GM23338 (cell line): ENCODE measurements at regions not wholly inside any gene's neighbourhood (a gene's known extent, or its start where the extent isn't known, plus 50 kb on each side); places are given as distances from the start of the nearest gene placed in this dataset.

Experiments used
- ATAC-seq: fragments of 200-7000 bp; cut with Tn5 transposase; 3 replicates; pipeline ENCODE4 v1.9.1; 2020
- DNase-seq: peaks from one replicate; pipeline ENCODE4 v3.0.0-alpha.2; 2015; ENCODE audit warnings: low spot score
- H2AFZ ChIP-seq: fragments of 200-600 bp; sonication (generic); 2 replicates; pipeline ENCODE4 v1.8.0; 2016; ENCODE audit warnings: antibody characterized with exemption, mild to moderate bottlenecking, moderate library complexity
- H3F3A ChIP-seq: fragments of 200-600 bp; sonication (generic); replicated peaks from 2 replicates; pipeline ENCODE4 v1.8.0; 2017; ENCODE audit warnings: antibody characterized with exemption, mixed run types, low read depth
- H3K27ac ChIP-seq: fragments of 200-600 bp; sonication (generic); 2 replicates; pipeline ENCODE4 v1.6.1; 2016; ENCODE audit warnings: low read depth
- H3K27me3 ChIP-seq: fragments of 200-600 bp; sonication (generic); 2 replicates; pipeline ENCODE4 v1.8.0; 2016; ENCODE audit warnings: mild to moderate bottlenecking, mixed run types, moderate library complexity; ENCODE audit not compliant: insufficient read depth
- H3K36me3 ChIP-seq: fragments of 200-600 bp; sonication (generic); 2 replicates; pipeline ENCODE4 v1.8.0; 2016; ENCODE audit warnings: mild to moderate bottlenecking; ENCODE audit not compliant: insufficient read depth
- H3K4me1 ChIP-seq: fragments of 200-600 bp; sonication (generic); 2 replicates; pipeline ENCODE4 v1.8.0; 2016; ENCODE audit warnings: mild to moderate bottlenecking, moderate library complexity; ENCODE audit not compliant: insufficient read depth
- H3K4me2 ChIP-seq: fragments of 200-600 bp; sonication (generic); 2 replicates; pipeline ENCODE4 v1.7.1; 2017; ENCODE audit warnings: mixed run types
- H3K4me3 ChIP-seq: fragments of 200-600 bp; sonication (generic); 2 replicates; pipeline ENCODE4 v1.6.1; 2016; ENCODE audit warnings: mixed run types
- H3K79me2 ChIP-seq: fragments of 200-600 bp; sonication (generic); replicated peaks from 2 replicates; pipeline ENCODE4 v1.8.0; 2017; ENCODE audit warnings: mild to moderate bottlenecking; ENCODE audit not compliant: insufficient read depth
- H3K9me2 ChIP-seq: fragments of 200-600 bp; sonication (generic); 2 replicates; pipeline ENCODE4 v1.8.0; 2017; ENCODE audit not compliant: insufficient read depth
- H4K20me1 ChIP-seq: fragments of 200-600 bp; sonication (generic); replicated peaks from 2 replicates; pipeline ENCODE4 v1.8.0; 2017; ENCODE audit warnings: mild to moderate bottlenecking; ENCODE audit not compliant: insufficient read depth
- H3K27ac Mint-ChIP-seq: 2 replicates; pipeline ENCODE4 v1.8.0; 2020; ENCODE audit warnings: inconsistent platforms, mild to moderate bottlenecking, moderate library complexity, mixed read lengths
- H3K27me3 Mint-ChIP-seq: 3 replicates; pipeline ENCODE4 v1.8.0; 2022; ENCODE audit warnings: low read depth, mild to moderate bottlenecking, moderate library complexity, mixed read lengths, inconsistent platforms; ENCODE audit not compliant: insufficient read depth, poor library complexity
- H3K36me3 Mint-ChIP-seq: 3 replicates; pipeline ENCODE4 v1.8.0; 2021; ENCODE audit warnings: low read depth, mild to moderate bottlenecking, inconsistent platforms, moderate library complexity, mixed read lengths
- H3K4me1 Mint-ChIP-seq: 3 replicates; pipeline ENCODE4 v1.8.0; 2020; ENCODE audit warnings: mild to moderate bottlenecking, inconsistent platforms, mixed read lengths
- H3K4me3 Mint-ChIP-seq: 3 replicates; pipeline ENCODE4 v1.8.0; 2021; ENCODE audit warnings: moderate library complexity, mild to moderate bottlenecking, inconsistent platforms, mixed read lengths
- H3K9me3 Mint-ChIP-seq: 3 replicates; pipeline ENCODE4 v1.8.0; 2020; ENCODE audit warnings: moderate library complexity, mild to moderate bottlenecking, inconsistent platforms, mixed read lengths
- CREB1 ChIP-seq: fragments of 250-450 bp; sonication (Bioruptor Pico); IDR thresholded peaks from 2 replicates; pipeline ENCODE4 v1.5.0; 2020; ENCODE audit warnings: low read depth, mild to moderate bottlenecking, moderate library complexity
- EZH2 ChIP-seq: fragments of 200-600 bp; sonication (generic); IDR thresholded peaks from one replicate; pipeline ENCODE4 v1.8.0; 2017; ENCODE audit warnings: antibody characterized with exemption, mild to moderate bottlenecking, low read depth; ENCODE audit not compliant: unreplicated experiment
- EZH2phosphoT487 ChIP-seq: fragments of 200-600 bp; sonication (generic); IDR thresholded peaks from one replicate; pipeline ENCODE4 v1.8.1; 2018; ENCODE audit warnings: antibody characterized with exemption; ENCODE audit not compliant: unreplicated experiment
- JUNB ChIP-seq: IDR thresholded peaks from one replicate; pipeline ENCODE4 v1.6.1; 2016; ENCODE audit warnings: antibody characterized with exemption; ENCODE audit not compliant: unreplicated experiment
- NANOG ChIP-seq: IDR thresholded peaks from 2 replicates; pipeline ENCODE4 v1.6.1; 2016; ENCODE audit warnings: antibody characterized with exemption, borderline replicate concordance
- POLR2AphosphoS5 ChIP-seq: IDR thresholded peaks from 2 replicates; pipeline ENCODE4 v1.6.1; 2016; ENCODE audit warnings: antibody characterized with exemption, low read depth
- STAT1 ChIP-seq: IDR thresholded peaks from one replicate; pipeline ENCODE4 v1.6.1; 2016; ENCODE audit warnings: antibody characterized with exemption; ENCODE audit not compliant: unreplicated experiment
- ZNF114 ChIP-seq: fragments of 250-450 bp; sonication (Bioruptor Pico); IDR thresholded peaks from 2 replicates; pipeline ENCODE4 v1.5.0; 2020; ENCODE audit warnings: mild to moderate bottlenecking, moderate library complexity
- ZNF331 ChIP-seq: fragments of 250-450 bp; sonication (Bioruptor Pico); IDR thresholded peaks from 2 replicates; pipeline ENCODE4 v1.5.0; 2020; ENCODE audit warnings: low read depth, mild to moderate bottlenecking, moderate library complexity
- TF ChIP-seq, protein P1 (sequence below): IDR thresholded peaks from 2 replicates; pipeline ENCODE4 v1.6.1; 2016; ENCODE audit warnings: antibody characterized with exemption
- TF ChIP-seq, protein P2 (sequence below), 2 experiments: fragments of 200-600 bp in 1 of 2; sonication (generic) in 1 of 2; conservative IDR thresholded peaks; 2 replicates each; pipeline versions ENCODE4 v1.5.1 to v1.6.1; 2016 to 2017; ENCODE audit warnings: antibody characterized with exemption in 2 of 2, low read depth in 2 of 2, mild to moderate bottlenecking in 2 of 2, moderate library complexity in 1 of 2
- TF ChIP-seq, protein P3 (sequence below): IDR thresholded peaks from one replicate; pipeline ENCODE4 v1.6.1; 2018; ENCODE audit warnings: antibody characterized with exemption; ENCODE audit not compliant: unreplicated experiment
- TF ChIP-seq, protein P4 (sequence below): fragments of 250-450 bp; sonication (Bioruptor Pico); IDR thresholded peaks from 2 replicates; pipeline ENCODE4 v1.5.0; 2020; ENCODE audit warnings: mild to moderate bottlenecking, moderate library complexity

DNA sequence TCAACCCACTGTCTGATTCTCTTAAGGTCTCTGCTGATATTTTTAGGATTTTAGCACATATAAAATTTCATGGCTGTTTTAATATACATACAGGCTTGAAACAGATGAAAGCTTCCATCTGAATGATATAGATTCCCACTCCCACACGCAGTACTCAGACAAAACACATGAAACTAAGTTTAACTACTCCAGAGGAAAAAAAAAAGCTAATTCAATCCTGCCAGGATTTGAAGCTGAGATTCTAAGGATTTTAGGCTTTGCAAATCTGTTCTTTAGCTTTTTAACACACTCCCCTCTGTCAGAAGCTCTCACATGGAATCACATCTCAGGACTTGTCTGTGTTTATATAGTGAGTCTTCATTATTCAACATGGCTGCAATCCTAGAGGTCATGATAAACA lies 217.3 kb downstream of the BCAT1 start:
- no peak overlapping the region for H3K4me2 ChIP-seq
- H3F3A ChIP-seq: no peaks in the 10 kb centered on the region
- DNase-seq (no peak), ATAC-seq (no peak)
- H3K4me3 ChIP-seq: no peak overlapping the region
- TF ChIP-seq, protein P1, sequence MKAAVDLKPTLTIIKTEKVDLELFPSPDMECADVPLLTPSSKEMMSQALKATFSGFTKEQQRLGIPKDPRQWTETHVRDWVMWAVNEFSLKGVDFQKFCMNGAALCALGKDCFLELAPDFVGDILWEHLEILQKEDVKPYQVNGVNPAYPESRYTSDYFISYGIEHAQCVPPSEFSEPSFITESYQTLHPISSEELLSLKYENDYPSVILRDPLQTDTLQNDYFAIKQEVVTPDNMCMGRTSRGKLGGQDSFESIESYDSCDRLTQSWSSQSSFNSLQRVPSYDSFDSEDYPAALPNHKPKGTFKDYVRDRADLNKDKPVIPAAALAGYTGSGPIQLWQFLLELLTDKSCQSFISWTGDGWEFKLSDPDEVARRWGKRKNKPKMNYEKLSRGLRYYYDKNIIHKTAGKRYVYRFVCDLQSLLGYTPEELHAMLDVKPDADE: no peak
- TF ChIP-seq, protein P2, sequence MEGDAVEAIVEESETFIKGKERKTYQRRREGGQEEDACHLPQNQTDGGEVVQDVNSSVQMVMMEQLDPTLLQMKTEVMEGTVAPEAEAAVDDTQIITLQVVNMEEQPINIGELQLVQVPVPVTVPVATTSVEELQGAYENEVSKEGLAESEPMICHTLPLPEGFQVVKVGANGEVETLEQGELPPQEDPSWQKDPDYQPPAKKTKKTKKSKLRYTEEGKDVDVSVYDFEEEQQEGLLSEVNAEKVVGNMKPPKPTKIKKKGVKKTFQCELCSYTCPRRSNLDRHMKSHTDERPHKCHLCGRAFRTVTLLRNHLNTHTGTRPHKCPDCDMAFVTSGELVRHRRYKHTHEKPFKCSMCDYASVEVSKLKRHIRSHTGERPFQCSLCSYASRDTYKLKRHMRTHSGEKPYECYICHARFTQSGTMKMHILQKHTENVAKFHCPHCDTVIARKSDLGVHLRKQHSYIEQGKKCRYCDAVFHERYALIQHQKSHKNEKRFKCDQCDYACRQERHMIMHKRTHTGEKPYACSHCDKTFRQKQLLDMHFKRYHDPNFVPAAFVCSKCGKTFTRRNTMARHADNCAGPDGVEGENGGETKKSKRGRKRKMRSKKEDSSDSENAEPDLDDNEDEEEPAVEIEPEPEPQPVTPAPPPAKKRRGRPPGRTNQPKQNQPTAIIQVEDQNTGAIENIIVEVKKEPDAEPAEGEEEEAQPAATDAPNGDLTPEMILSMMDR (conservative IDR thresholded peaks at IDR 0.05; ENCODE audit: low read depth in 2 of 2): no peak
- no peak for TF ChIP-seq ZNF114 (CRISPR knock-in tag)
- TF ChIP-seq, protein P3, sequence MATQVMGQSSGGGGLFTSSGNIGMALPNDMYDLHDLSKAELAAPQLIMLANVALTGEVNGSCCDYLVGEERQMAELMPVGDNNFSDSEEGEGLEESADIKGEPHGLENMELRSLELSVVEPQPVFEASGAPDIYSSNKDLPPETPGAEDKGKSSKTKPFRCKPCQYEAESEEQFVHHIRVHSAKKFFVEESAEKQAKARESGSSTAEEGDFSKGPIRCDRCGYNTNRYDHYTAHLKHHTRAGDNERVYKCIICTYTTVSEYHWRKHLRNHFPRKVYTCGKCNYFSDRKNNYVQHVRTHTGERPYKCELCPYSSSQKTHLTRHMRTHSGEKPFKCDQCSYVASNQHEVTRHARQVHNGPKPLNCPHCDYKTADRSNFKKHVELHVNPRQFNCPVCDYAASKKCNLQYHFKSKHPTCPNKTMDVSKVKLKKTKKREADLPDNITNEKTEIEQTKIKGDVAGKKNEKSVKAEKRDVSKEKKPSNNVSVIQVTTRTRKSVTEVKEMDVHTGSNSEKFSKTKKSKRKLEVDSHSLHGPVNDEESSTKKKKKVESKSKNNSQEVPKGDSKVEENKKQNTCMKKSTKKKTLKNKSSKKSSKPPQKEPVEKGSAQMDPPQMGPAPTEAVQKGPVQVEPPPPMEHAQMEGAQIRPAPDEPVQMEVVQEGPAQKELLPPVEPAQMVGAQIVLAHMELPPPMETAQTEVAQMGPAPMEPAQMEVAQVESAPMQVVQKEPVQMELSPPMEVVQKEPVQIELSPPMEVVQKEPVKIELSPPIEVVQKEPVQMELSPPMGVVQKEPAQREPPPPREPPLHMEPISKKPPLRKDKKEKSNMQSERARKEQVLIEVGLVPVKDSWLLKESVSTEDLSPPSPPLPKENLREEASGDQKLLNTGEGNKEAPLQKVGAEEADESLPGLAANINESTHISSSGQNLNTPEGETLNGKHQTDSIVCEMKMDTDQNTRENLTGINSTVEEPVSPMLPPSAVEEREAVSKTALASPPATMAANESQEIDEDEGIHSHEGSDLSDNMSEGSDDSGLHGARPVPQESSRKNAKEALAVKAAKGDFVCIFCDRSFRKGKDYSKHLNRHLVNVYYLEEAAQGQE: no peak
- no peak for TF ChIP-seq EZH2
- no peak for TF ChIP-seq POLR2AphosphoS5
- TF ChIP-seq ZNF331: no peak
- no peak for TF ChIP-seq STAT1
- TF ChIP-seq JUNB: no peak
- no peak for TF ChIP-seq CREB1 (CRISPR knock-in tag)
- TF ChIP-seq, protein P4, sequence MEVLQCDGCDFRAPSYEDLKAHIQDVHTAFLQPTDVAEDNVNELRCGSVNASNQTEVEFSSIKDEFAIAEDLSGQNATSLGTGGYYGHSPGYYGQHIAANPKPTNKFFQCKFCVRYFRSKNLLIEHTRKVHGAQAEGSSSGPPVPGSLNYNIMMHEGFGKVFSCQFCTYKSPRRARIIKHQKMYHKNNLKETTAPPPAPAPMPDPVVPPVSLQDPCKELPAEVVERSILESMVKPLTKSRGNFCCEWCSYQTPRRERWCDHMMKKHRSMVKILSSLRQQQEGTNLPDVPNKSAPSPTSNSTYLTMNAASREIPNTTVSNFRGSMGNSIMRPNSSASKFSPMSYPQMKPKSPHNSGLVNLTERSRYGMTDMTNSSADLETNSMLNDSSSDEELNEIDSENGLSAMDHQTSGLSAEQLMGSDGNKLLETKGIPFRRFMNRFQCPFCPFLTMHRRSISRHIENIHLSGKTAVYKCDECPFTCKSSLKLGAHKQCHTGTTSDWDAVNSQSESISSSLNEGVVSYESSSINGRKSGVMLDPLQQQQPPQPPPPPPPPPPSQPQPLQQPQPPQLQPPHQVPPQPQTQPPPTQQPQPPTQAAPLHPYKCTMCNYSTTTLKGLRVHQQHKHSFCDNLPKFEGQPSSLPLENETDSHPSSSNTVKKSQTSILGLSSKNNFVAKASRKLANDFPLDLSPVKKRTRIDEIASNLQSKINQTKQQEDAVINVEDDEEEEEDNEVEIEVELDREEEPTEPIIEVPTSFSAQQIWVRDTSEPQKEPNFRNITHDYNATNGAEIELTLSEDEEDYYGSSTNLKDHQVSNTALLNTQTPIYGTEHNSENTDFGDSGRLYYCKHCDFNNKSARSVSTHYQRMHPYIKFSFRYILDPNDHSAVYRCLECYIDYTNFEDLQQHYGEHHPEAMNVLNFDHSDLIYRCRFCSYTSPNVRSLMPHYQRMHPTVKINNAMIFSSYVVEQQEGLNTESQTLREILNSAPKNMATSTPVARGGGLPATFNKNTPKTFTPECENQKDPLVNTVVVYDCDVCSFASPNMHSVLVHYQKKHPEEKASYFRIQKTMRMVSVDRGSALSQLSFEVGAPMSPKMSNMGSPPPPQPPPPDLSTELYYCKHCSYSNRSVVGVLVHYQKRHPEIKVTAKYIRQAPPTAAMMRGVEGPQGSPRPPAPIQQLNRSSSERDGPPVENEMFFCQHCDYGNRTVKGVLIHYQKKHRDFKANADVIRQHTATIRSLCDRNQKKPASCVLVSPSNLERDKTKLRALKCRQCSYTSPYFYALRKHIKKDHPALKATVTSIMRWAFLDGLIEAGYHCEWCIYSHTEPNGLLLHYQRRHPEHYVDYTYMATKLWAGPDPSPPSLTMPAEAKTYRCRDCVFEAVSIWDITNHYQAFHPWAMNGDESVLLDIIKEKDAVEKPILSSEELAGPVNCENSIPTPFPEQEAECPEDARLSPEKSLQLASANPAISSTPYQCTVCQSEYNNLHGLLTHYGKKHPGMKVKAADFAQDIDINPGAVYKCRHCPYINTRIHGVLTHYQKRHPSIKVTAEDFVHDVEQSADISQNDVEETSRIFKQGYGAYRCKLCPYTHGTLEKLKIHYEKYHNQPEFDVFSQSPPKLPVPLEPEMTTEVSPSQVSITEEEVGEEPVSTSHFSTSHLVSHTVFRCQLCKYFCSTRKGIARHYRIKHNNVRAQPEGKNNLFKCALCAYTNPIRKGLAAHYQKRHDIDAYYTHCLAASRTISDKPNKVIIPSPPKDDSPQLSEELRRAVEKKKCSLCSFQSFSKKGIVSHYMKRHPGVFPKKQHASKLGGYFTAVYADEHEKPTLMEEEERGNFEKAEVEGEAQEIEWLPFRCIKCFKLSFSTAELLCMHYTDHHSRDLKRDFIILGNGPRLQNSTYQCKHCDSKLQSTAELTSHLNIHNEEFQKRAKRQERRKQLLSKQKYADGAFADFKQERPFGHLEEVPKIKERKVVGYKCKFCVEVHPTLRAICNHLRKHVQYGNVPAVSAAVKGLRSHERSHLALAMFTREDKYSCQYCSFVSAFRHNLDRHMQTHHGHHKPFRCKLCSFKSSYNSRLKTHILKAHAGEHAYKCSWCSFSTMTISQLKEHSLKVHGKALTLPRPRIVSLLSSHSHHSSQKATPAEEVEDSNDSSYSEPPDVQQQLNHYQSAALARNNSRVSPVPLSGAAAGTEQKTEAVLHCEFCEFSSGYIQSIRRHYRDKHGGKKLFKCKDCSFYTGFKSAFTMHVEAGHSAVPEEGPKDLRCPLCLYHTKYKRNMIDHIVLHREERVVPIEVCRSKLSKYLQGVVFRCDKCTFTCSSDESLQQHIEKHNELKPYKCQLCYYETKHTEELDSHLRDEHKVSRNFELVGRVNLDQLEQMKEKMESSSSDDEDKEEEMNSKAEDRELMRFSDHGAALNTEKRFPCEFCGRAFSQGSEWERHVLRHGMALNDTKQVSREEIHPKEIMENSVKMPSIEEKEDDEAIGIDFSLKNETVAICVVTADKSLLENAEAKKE (CRISPR knock-in tag): no peak
- no peak for TF ChIP-seq EZH2phosphoT487
- TF ChIP-seq NANOG: no peak
- H3K4me1 Mint-ChIP-seq: no peaks in the 10 kb centered on the region
- no peaks in the 10 kb centered on the region for H3K4me1 ChIP-seq
- H3K79me2 ChIP-seq: no peaks in the 10 kb centered on the region
- no peaks in the 10 kb centered on the region for H4K20me1 ChIP-seq
- H3K9me2 ChIP-seq: no peaks in the 10 kb centered on the region
- no peaks in the 10 kb centered on the region for H3K36me3 Mint-ChIP-seq
- H3K27me3 Mint-ChIP-seq: no peaks in the 10 kb centered on the region
- no peaks in the 10 kb centered on the region for H3K9me3 Mint-ChIP-seq
- H3K27ac Mint-ChIP-seq: no peak overlapping the region
- no peak overlapping the region for H3K4me3 Mint-ChIP-seq
- H3K36me3 ChIP-seq: no peaks in the 10 kb centered on the region
- no peaks in the 10 kb centered on the region for H3K27me3 ChIP-seq
- no peak overlapping the region for H3K27ac ChIP-seq
- H2AFZ ChIP-seq: no peak overlapping the region
